ENCODE measurements at regions not wholly inside any gene's neighbourhood (a gene's known extent, or its start where the extent isn't known, plus 50 kb on each side); places are given as distances from the start of the nearest gene placed in this dataset.

DNA sequence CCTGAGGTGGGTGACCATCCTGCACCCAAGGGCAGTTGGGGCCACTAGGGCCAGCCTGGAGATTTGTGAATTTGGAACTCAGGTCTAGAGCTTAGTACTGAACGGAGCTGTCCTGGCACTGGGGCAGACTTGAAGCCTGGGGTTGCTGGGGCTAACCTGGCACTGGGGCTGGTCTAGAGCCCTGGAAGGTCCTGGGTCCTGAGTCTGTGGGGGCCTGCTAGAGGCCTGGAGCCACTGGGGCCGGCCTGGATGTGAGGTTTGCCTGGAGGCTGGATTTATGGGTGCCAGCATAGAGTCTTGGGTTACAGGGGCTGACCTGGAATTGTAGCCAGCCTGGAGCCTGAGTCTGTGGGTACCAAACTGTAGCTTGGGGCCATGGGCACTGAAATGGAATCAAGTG, 1216.9 kb downstream of the CDH11 start:
- no peak overlapping the region for H3K27ac ChIP-seq
- TF ChIP-seq, protein P1, sequence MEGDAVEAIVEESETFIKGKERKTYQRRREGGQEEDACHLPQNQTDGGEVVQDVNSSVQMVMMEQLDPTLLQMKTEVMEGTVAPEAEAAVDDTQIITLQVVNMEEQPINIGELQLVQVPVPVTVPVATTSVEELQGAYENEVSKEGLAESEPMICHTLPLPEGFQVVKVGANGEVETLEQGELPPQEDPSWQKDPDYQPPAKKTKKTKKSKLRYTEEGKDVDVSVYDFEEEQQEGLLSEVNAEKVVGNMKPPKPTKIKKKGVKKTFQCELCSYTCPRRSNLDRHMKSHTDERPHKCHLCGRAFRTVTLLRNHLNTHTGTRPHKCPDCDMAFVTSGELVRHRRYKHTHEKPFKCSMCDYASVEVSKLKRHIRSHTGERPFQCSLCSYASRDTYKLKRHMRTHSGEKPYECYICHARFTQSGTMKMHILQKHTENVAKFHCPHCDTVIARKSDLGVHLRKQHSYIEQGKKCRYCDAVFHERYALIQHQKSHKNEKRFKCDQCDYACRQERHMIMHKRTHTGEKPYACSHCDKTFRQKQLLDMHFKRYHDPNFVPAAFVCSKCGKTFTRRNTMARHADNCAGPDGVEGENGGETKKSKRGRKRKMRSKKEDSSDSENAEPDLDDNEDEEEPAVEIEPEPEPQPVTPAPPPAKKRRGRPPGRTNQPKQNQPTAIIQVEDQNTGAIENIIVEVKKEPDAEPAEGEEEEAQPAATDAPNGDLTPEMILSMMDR (conservative IDR thresholded peaks at IDR 0.05), result no peak
- TF ChIP-seq ZFX (IDR thresholded peaks at IDR 0.05), result no peak

DNA sequence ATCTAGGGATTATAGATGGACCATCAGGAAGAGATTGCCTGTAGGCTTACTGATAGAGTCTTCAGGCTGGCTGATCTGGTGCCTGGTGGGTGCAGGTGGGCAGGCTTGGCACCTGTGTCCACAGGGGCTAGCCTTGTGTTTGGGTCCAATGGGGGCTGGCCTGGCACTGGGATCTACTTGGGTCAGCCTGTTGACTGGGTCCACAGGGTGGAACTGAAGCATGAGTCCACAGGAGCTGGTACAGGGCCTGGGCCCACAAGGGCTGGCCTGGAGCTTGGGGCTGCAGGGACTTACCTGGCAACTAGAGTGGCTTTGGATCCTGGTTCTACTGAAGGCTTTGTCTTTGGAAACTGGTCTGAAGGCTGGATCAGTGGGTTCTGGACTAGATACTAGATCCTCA, 1217.7 kb downstream of the CDH11 start:
- no peak for TF ChIP-seq ZFX (IDR thresholded peaks at IDR 0.05)
- TF ChIP-seq, protein P1 (conservative IDR thresholded peaks at IDR 0.05), result no peak

DNA sequence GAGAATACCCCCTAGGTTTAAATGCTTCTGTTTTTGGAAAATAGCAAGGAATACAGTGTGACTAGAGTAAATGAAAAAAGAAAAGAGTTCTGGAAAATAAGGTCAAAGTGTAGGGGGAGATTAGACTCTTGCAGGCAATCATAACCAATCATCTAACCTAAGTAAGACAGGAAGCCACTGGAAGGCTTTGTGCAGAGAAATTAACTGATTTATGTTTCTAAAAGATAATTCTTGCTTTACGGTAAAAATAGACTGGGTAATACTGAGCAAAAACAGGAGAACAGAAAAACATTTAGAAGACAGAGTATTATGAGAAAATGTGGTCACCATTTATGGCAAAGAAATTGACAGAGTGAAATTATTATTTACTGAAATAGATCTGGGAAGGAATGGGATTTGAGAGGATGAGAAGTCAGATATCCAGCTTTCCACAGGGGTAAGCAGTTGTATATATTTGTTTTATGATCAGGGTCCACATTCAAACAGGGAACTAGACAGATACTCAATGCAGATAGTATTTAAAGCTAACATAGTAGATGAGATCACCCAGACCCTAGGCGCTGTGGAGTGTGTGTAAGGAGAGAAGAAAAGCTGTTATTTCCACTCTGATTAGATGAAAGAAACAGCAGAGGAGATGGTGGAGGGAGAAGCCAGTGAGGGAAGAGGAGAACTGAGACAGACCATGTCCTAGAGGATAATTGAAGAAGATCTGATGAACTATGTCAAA, 1225.3 kb downstream of the CDH11 start:
- TF ChIP-seq ZFX (IDR thresholded peaks at IDR 0.05), result no peak
- TF ChIP-seq, protein P1 (conservative IDR thresholded peaks at IDR 0.05), result no peak

More for the DNA sequence above, 1217.7 kb downstream of the CDH11 start:
- no peak overlapping the region for H3K27ac ChIP-seq

DNA sequence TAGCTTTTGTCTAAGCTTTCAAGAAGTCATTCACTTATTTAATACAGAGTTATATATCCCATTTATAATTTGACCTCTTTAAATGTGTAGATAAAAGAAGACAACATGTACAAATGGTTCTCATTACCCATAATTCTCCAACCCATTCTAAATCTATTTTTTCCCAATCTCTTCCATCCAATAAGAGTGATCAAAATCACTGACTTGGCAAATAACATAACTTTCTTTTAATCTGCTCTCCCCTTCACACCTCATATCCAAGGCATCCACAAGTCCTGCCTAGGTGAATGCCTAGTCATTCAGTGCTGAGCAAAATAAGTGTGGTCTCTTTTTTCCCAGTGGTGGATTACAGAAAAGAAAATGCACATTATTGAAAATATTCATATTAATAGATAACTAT, 1231.1 kb downstream of the CDH11 start:
- no peak for TF ChIP-seq ZFX (IDR thresholded peaks at IDR 0.05)
- TF ChIP-seq, protein P1 (conservative IDR thresholded peaks at IDR 0.05), result no peak
- H3K27ac ChIP-seq, result no peak overlapping the region

More for the DNA sequence above, 1225.3 kb downstream of the CDH11 start:
- no peak overlapping the region for H3K27ac ChIP-seq

GRCh38 chr16:63890081-63890480, 1231.8 kb downstream of the CDH11 start:
- no peak for TF ChIP-seq ZFX (IDR thresholded peaks at IDR 0.05)
- TF ChIP-seq, protein P1 (conservative IDR thresholded peaks at IDR 0.05), result no peak
- no peak overlapping the region for H3K27ac ChIP-seq

GRCh38 chr16:63883091-63883490, 1238.8 kb downstream of the CDH11 start:
- TF ChIP-seq ZFX (IDR thresholded peaks at IDR 0.05), result no peak
- TF ChIP-seq, protein P1 (conservative IDR thresholded peaks at IDR 0.05), result no peak
- H3K27ac ChIP-seq, result no peak overlapping the region

DNA sequence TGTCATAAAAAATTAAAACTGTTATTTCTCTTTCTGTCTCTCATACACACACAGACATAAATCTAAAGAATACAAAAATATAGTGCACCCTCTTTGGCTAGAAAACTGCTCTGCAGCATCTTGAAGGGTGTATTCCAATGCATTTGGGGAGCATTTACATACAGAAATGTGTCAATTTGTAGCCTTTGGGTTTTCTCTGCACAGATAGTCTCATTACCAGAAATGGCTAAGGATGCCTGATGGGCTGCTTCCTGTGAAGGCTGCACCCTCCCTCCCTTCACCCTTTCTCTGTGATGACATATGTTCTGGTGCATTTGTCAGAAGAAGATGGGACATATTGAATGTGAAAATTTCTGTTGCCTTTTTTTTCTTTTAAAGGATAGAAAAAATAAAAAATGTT, 1239.3 kb downstream of the CDH11 start:
- H3K27ac ChIP-seq, result no peak overlapping the region
- TF ChIP-seq, protein P1 (conservative IDR thresholded peaks at IDR 0.05), result no peak
- no peak for TF ChIP-seq ZFX (IDR thresholded peaks at IDR 0.05)

Data from C4-2B (cell line).